ENCODE measurements at regions not wholly inside any gene's neighbourhood (a gene's known extent, or its start where the extent isn't known, plus 50 kb on each side); places are given as distances from the start of the nearest gene placed in this dataset.
"Not testable (repeated sequence)": the region's sequence is repeated elsewhere in the genome, so short reads cannot be mapped to it uniquely, and the experiment has no call there.

DNA sequence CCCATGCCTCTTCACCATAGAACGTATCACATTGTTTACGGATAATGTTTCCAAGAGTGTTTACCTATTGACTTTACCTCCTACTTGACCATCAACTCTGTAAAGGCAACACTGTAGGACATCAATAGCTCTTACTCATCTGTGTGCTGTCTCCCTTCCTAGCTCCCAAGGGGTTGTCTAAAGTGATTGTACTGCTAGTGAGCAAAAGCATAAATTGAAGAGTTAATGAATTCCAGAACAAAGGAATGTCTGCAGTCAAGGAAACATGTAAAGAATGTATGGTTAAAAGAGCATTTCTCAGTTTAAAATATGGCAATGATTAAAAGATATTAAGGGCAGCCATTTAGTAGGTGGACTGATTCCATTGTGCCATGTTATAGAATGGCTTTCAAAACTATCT lies 985.4 kb downstream of the TBC1D32 start:
- DNase-seq, result no peak

DNA sequence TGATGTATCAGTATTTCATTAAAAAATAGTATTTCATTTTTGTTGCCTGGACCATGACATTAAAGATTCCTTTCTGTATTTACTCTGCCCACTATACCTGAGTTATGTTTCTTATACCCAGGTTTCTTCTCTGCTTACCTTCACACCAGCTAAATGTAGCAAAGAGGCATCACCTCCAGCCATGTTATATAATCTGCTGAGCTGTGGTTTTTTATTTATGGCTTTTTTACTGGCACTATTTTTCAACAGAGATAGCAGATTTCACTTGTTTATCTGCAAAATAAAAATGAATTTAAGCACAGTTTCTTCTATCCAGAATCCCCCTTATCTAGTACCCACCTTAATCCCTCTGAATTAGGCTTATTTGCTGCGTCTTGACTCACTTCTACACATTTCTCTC lies 979.0 kb upstream of the MAN1A1 start:
- DNase-seq, result no peak

DNA sequence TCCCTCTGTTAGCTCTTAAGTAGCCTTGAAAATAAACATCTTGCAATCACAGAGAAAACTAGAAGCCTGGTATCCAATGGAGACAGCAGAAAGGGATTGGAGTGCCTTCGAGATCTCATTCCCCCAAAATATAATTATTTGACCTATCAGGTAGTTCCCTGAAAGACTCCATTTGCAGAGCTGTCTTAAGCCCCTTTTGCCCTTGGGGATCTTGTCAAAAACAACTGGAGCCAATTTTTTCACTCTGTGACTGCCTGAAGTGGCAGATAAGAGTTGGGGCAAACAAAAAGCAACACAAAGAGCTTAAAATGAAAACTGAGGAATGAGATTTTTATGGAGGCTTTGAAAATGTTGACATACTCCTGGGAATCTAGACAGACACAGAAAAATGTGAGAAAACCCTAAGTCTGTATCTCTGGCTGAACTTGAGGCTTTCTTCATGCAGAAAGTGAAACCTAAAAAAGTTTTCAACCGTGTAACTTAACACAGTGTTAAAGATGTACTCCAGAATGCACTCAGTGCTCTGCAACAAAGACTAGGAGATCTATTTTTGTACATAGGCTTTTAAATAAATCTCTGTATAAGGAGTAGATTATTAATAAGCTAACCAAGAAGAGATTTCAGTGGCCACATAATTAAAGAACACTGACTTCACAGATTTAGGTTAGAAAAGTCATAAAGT lies 971.1 kb upstream of the MAN1A1 start:
- no peak for DNase-seq

DNA sequence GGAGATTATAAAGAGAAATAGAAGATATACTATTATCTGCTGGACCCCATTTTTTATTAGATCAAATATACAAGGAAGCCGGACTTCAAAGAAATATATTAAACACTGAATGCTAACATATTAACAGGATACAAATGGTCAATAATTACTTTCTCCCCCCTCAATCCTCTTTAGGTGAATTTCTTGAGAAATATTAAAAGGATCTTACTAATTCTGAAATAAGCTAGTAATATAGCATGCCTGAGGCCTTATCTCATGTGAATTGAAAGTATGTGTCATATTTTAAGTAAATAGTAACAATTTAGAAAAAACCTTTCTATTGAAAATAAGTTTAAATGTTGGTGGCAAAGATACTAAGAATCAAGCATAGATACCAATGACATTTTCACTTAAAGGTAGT lies 954.7 kb upstream of the MAN1A1 start:
- no peak for DNase-seq

DNA sequence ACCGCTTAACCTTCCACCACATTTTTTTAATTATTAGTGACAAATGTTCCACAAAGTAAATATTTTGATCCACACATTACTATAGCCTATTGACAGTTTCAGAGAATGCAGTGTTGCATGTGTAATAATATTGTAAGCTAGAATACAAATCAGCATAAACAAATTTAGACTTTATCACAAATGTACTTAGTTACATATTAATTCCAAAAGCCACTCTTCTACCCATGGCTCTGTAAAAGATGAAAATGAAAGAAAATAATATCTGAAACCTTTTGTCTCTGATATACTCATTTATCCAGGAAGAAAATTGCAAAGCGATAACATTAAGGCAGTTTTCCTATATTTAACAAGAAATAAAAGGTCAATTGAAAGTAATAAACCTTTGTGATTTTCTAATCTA lies 954.0 kb upstream of the MAN1A1 start:
- no peak for DNase-seq

DNA sequence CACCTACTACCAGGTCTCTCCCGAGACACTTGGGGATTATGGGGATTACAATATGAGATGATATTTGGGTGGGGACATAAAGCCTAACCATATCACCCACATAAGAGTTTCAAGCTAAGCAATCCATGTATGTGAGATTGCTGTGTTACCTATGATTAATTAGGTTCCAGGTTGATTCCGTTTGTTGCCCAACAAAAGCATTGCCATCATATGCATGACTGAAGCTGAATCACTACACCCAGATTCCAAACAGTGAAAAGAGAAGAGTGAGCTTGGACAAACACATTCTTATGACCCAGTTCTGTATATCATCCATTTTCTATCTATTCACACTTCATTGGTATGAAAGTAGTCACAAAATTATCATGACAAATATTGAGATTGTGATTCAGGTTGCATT lies 952.5 kb upstream of the MAN1A1 start:
- no peak for DNase-seq

DNA sequence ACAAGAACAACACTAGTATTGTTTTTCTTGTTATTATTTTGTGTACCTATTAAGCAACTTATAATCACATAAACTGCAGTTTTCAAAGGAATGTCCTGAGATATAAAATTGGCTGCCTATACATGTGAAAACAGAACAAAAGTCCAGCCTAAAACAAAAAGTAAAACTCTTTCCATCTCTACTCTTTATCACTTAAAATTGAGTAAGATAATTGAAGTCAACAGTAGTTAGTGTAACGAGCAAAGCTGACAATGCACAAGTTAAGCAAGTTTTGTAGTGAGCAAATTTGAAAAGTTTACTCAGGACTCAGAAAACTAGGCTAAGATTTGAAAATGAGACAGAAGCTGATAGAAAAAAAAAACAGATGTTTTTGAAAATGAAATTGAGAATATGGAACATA lies 941.4 kb upstream of the MAN1A1 start:
- no peak for DNase-seq

DNA sequence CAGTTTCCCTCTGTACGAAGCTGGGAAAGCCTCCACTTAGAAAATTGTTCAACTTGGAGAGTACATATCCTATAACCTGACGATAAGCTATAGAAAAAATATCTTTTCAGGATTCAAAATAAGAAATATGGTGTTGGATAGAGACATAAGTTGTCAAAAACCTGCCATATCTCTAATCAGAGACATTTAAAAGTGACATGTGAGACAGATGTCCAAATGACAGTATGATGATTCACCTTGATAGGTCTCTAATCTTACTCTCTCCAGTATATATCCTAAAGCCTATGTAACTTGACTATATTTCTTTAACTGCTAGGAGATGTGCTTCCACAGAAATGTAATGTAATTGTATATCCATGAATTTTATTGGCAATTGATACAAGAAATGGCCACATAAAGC lies 932.4 kb upstream of the MAN1A1 start:
- DNase-seq, result no peak

DNA sequence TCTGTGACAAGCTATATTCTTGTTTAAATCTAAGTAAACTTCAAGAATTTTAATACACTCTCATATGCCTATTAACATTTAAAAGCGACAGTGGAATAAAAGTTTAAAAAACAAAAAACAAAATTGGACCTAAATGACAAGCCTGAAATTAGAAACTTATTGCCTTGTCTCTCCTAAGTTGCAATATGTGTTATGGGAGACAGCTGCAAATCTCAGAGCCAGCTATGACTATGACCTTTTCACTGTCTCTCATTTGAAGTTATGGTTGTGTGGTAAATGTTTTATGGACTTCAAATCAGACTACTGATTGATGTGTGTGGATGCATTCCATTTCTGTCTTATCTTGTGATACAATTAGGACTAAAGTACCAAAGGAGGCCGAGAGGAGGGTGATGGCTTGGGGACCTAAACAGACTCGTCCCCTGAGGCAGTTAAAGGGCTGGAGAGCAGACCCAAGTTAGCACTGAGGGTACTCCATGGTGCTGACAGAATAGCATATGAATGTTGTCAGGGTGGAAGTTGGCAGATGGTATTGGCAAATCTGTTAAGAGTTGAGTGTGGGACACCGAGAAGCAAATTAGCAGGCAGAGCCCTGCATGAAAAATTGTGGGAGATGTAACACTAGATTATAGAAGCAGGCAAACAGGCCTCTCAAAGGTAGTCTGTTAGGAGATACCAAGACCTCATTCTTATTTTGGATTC lies 930.1 kb upstream of the MAN1A1 start:
- no peak for DNase-seq

DNA sequence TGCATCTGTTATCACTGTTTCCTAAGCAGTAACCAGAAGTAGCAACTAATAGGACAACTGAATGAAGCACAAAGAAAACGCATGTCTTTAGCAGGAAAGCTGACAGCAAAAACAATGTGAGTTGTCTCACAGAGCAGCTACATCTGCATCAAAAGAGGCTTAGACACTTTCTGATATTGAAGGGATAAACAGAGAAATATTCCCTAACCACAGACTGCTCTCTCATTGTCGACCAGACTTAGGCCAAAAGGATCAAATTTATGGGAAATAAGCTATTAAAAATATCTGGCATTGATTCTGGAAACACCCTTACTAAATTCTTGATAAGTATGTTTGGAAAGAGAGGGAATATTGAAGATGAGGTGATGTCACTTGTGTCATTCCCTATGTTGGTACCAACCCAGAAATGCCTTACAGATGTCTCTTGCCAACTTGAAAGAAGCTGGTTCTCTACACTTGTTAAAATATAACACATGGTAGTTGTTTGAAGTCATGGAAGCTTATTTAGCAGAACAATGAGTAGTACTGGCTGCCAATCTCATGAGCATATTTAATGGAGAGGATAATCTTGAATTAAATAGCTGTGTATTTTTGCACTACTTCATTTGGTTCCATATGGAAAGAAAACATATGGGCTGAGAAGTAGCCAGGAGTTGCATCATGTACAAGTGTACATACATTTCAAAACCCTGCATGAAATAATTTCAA lies 929.3 kb upstream of the MAN1A1 start:
- DNase-seq, result no peak

DNA sequence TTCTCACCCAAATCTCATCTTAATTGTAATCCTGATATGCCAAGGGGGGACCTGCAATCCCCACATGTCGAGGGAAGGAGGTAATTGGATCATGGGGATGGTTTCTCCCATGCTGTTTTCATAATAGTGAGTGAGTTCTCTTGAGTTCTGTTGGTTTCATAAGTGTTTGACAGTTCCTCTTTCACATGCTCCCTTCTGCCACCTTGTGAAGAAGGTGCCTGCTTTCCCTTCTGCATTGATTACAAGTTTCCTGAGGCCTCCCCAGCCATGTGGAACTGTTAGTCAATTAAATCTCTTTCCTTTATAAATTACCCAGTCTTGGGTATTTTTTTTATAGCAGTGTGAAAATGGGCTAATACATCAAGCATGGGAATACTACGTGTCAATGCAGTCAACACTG lies 925.0 kb upstream of the MAN1A1 start:
- no peak for DNase-seq

DNA sequence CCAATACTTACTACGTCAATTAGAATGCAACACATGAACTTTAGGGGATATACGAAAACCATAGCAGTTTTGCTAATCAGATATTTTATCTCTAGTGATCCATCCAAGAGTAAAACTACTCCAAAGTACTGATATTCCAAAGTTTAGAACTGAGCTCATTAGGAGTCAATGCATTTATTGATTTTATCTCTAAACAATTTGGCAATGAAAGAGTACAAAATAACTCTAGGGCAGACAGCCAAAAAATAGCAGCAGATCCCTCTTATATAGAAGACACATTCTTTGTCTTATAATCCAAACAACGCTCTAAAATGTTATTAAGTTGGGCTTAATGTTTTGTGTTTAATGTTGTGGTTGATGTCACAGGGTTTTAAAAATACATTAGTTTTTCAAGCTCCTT lies 923.9 kb upstream of the MAN1A1 start:
- DNase-seq, result no peak

DNA sequence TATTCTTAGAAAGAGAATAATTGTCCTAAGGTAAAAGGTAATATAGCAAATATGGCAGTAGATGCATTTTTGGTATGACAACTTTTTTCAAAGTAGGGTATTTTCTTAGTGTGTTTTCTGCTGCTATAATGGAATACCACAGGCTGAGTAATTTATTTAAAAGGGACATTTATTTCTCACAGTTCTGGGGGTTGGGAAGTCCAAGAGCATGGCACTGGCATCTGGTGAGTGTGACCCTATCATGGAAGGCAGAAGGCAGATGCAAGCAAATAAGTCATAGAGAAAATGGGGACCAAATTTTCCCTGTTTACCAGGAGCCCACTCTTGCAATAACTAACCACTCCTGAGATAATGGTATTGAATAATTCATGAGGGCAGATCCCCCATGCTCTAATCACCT lies 922.5 kb upstream of the MAN1A1 start:
- no peak for DNase-seq

DNA sequence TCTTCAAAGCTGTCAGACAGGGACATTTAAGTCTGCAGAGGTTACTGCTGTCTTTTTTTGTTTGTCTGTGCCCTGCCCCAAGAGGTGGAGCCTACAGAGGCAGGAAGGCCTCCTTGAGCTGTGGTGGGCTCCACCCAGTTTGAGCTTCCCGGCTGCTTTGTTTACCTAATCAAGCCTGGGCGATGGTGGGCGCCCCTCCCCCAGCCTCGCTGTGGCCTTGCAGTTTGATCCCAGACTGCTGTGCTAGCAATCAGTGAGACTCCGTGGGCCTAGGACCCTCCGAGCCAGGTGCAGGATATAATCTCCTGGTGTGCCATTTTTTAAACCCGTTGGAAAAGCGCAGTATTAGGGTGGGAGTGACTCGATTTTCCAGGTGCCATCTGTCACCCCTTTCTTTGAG lies 918.7 kb upstream of the MAN1A1 start:
- DNase-seq, result not testable (repeated sequence)

DNA sequence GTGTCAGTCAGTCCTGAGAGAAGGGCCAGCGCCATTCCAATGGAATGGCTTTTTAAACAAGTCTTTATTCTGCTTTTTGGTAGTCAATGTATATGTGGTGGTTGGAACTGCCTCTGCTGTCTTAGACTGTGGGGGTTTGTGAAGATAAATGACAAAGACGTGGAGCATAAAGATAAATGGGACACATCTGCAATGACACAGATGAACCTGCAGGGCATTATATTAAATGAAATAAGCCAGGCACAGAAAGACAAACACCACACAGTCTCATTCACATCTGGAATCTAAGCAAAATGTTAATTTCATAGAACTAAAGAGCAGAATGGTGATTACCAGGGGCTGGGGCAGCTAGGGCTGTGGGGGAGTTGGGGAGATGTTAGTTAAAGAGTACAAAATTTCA lies 912.8 kb upstream of the MAN1A1 start:
- no peak for DNase-seq

DNA sequence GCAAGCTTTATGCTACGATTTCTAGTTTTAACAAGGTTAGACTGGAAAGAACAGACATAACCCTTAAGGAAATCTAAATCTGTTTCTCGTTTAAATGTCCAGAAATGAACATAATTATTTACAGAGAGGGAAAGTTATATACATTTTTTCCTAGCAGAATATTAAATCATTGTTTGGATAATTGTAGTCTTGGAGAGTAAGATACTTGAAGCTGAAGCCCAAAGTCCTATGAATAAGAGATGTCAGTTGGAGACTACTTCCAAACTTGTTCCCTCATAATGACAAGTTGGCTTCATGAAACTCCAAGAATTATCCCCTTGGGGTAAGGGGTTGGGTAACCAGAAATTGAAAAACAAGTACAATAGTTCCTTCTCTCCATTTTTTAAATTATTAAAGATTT lies 911.1 kb upstream of the MAN1A1 start:
- no peak for DNase-seq

DNA sequence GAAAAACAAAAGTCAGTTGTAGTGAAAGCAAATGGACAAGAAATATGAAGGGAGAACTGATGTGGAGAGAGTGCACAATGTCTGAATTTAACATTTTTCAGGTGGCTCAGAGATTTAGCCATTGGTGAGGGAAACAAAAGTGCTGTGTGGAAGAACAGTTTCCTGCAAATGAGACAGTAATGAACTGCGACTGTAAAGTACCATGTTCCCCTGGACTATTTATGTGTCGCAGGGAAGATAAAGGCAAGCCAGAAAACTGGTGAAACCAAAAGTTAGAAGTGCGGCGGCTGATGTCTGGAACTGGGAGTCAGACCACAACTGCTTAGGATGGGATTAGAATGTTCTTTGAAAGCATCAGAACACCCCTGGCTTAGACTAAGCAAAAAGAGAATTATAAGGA lies 905.1 kb upstream of the MAN1A1 start:
- DNase-seq, result no peak

DNA sequence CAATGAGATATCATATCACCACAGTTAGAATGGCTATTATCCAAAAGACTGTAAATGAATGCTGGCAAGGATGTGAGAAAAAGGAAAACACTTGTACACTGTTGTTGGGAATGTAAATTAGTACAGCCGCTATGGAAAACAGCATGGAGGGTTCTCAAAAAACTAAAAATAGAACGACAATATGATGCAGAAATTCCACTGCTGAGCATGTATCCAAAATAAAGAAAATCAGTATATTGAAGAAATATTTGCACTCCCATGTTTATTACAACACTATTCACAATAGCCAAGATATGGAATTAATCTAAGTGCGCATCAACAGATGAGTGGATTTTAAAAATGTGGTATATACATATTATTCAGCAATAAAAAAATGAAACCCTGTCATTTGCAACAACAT lies 898.9 kb upstream of the MAN1A1 start:
- DNase-seq, result no peak

DNA sequence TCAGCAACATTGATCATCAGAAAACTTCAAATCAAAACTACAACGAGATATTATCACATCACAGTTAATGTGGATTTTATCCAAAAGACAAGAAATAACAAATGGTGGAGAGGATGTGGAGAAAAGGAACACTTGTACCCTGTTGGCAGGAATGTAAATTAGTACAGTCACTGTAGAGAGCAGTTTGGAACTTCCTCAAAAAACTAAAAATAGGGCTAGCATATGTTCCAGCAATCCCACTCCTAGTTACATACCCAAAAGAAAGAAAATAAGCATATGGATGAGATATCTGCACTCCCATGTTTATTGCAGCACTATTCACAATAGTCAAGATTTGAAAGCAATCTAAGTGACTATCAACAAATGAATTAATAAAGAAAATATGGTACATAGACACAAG lies 887.7 kb upstream of the MAN1A1 start:
- DNase-seq, result no peak

DNA sequence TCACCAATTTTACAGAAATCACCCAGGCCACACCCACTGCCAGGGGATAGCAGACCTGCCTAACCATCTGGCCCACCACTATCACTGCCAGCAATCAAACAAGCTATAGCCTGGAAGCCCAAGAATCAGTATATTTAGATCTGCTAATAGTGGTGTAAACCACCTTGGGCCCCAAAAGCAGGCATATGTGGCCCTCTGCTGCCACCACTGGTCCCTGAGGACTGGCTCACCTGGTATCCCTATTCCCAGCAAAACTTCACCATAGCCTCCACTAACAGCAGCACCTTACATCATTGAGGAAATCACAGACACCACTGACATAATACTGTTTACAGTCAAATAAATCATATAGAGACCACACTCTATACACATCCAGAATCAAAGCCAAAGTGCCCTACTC lies 880.4 kb upstream of the MAN1A1 start:
- no peak for DNase-seq

DNA sequence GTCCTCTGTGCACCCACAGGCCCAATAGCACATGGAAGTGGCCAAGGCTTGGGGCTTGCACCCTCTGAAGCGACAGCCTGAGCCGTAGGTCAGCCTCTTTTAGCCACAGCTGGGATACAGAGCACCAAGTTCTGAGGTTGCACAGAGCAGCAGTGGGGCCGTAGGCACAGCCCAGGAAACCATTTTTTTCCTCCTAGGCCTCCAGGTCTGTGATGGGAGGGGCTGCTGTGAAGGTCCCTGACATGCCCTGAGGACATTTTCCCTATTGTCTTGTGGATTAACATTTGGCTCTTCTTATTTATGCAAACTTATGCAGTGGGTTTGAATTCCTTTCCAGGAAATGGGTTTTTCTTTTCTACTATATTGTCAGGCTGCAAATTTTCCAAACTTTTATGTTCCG lies 878.7 kb upstream of the MAN1A1 start:
- no peak for DNase-seq

DNA sequence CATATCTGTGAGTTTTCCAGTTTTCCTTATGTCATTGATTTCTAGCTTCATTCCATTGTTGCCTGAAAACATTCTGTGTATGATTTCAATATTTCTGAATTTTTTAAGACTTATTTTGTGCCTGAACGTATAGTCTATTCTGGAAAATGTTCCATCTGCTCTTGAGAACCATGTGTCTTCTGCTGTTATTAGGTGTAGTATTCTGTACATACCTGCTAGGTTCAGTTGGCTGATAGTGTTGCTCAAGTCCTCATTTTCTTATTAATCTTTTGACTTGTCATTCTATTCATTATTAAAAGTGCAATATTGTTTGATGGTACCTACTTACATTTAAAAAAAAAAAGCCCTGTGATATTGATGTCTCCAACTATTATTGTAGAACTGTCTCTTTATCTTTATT lies 869.8 kb upstream of the MAN1A1 start:
- no peak for DNase-seq

DNA sequence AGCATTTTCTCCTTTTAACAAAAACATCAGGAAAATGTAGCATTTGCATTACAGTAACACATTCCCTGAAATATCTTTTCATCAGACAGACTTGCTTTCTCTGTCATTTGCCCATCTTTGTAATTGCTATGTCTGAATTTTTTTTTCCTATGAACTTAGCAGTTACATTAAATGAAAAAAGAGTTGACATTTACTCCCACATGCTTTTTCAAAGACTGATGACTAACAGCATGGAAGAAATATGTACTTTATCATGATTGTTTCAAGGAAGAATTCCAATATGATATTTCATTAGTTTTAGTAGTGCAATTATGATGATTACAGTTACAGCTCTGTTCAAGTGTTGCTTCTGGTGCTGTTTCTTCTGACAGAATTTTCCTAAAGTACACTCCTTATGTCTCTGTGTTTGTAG lies 864.5 kb upstream of the MAN1A1 start:
- DNase-seq, result no peak
